HG03097 (cell line): ENCODE measurements at regions not wholly inside any gene's neighbourhood (a gene's known extent, or its start where the extent isn't known, plus 50 kb on each side); places are given as distances from the start of the nearest gene placed in this dataset.
"Not testable (repeated sequence)": the region's sequence is repeated elsewhere in the genome, so short reads cannot be mapped to it uniquely, and the experiment has no call there.

Source experiments
- ATAC-seq: cut with Tn5 transposase; IDR thresholded peaks from one replicate; pipeline ENCODE4 v1.9.1; 2021; ENCODE audit not compliant: unreplicated experiment, low FRiP score

GRCh38 chr11:96878299-96879051, 488.7 kb downstream of the JRKL start:
- ATAC-seq, result no peak

- not testable (repeated sequence) for ATAC-seq
These were observed 492.8 kb downstream of the JRKL start for GRCh38 chr11:96882622-96883021.

GRCh38 chr11:96885405-96885804, 495.6 kb downstream of the JRKL start:
- ATAC-seq, result no peak

DNA sequence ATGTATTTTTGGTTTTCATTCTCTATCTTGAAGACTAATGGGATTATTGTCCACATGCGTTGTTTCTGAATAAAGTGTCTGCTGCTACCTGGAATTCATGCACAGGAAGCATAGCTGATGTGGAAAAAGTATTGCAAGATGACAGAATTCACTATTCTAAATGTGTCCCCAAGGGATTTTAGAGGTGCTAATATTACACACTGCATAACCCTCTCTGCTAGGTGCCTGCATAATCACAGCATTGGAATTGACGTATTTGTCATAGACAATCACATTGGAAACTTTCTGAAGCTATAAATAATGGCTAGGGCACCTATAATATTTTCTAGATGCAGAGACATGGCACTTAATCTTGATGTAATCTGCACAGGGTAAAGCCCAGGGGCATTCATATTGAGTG, 496.1 kb downstream of the JRKL start:
- ATAC-seq, result no peak

DNA sequence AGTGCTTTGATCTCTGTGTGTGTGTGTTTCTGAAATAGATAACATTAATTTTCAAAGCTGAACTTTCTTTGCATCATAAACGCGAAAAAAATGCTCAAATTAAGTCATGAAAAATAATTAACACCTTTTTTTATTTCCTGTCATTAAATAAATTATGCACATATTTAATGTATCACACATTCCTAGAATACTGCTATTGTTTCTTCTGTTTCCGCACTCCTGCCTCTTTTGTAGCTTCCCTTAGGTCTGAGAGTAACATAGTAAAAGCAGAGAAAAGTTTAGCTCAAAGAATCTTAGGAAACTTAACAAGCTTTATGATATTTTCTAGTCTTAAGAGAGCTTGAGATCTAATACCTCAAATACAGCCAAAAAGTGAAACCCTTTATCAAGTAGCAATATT, 504.2 kb downstream of the JRKL start:
- ATAC-seq, result no peak

- no peak for ATAC-seq
These were observed 504.8 kb downstream of the JRKL start for GRCh38 chr11:96894587-96894986.

- no peak for ATAC-seq
These were observed 510.2 kb downstream of the JRKL start for GRCh38 chr11:96899971-96900370.

- no peak for ATAC-seq
These were observed 515.3 kb downstream of the JRKL start for GRCh38 chr11:96905143-96905542.

DNA sequence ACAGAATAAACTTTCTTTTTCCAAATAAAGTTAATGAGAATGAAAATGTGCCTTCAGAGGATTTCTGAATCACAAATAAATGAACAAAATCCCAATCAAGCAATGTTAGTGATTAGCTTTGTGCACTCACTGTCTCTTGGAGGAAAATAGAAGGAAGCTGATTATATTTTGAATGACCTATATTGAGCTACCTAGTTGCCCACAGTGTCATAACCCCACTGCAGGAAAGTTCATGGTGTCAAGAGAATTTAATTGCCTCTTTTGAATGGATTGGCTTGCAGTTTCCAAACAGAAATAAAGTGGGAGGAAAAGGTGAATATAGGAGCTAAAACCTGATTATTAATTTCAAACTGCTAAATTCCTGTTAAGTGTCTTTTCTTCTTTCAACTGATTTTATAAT, 515.9 kb downstream of the JRKL start:
- no peak for ATAC-seq

DNA sequence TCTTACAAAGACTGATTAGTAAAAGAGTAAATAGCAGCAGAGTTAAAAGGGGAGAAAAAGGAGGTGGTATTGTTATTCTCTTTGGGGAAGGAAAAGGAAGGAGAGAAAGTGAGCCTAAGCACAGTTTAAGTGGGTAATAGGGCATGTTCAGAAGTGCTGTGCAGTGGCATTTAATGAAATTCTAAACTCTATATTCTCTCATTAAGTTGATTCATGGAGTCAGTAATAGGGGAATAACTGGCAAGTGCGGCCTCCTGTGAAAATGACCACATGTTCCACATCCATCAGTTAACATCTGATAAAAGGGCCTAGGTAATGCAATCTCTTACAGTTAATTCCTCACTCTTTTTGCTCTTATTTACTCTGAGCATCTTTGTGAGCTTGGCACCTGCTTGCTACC, 516.7 kb downstream of the JRKL start:
- no peak for ATAC-seq

GRCh38 chr11:96925862-96926261, 536.0 kb downstream of the JRKL start:
- ATAC-seq, result no peak

GRCh38 chr11:96940227-96940626, 550.4 kb downstream of the JRKL start:
- no peak for ATAC-seq

DNA sequence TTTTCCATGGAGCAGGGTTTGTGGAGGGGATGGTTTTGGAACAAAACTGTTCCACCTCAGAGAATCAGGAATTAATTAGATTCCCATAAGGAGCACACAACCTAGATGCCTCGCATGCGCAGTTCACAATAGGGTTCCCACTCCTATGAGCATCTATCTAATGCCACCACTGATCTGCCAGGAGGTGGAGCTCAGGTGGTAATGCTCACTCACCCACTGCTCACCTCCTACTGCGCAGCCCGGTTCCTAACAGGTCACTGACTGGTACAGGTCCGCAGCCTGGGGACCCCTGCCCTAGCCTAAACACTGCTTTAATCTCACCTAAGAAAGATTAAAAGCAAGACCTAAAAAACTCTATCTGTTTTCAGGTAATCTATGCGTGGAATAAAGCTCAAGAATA, 553.0 kb downstream of the JRKL start:
- ATAC-seq, result no peak

GRCh38 chr11:96943970-96944369, 554.2 kb downstream of the JRKL start:
- no peak for ATAC-seq

GRCh38 chr11:96948066-96948465, 558.3 kb downstream of the JRKL start:
- ATAC-seq, result no peak

DNA sequence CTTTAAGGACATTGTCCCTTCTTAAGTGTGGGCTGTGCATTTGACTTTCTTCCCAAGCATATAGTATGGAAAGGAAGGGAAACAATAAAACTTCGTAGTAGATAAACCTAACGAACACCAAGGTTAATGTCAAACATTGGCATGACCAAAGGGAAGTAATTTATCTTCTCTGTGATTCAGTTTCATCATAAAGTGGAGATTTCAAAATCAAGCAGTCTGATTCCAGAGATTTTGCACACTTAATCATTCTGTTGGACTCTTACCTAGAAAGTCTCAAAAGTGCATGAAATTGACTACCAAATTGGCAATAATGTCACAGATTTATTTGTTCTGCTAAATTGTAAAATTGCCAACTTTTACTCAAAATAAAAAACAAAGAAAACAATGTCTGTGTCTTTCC, 559.7 kb downstream of the JRKL start:
- ATAC-seq, result no peak

DNA sequence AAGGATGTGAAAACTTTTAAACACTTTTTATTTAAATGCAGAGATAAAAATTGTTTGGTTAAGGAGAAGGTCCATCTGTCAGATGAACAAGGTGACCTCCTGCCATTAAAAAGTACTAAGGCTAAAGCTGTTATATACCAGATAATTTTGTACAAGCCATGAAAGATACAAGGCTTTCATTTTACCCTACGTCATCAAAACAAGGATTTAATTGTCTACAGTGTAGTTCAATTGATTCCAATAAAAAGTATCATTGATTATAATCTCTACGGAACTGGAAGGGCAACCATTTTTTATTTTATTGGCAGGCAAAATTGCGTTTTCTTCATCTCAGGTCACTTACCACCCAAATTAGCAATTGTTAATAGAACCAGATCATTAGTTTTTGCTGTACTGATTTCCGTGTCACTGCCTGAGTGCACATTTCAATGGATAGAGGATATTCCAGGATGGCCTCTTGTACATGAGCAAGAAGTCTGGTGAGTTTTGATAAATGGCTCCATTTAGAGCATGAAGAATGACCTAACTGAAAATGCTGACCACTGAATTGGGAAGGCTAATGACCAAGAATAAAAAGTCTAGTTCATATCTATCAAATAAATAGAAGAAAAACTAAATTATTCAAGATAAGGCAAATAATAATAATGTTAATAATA, 564.9 kb downstream of the JRKL start:
- no peak for ATAC-seq

- ATAC-seq, result no peak
These were observed 570.7 kb downstream of the JRKL start for GRCh38 chr11:96960476-96960875.

DNA sequence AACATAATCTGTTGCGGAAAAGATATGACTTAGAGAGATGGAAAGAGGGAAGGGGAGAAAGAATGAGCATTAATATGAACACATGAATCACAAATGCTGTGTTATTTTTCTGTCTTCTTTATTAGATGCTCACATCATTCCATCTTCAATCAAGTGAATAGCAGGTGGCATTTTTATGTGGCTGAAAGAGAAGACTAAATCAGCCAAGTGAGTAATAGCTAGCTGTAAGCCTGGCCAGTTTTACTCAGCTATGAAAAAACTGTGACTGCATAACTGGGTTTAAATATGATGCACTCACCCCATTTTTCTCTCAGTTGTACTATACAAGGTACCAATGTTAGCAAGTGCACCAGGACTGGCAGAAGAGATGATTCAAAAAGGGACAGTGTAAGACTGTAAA, 571.1 kb downstream of the JRKL start:
- no peak for ATAC-seq

DNA sequence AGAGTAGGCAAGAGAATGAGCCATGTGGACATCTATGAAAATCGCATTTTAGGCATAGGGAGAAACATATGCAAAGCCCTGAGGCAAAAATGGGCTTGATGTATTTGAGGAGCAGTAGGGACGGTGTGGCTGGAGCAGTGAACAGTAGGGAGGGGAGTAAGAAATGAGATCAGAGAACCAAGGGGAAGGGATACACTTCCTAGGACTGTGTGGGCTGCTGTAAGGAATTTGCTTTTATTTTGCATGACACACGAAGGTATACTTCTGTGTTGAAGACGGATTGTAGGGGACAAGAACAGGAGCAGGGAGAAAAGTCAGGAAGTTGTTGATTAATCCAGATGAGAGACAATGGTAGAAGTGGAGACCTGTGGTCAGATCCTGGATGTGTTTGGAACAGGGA, 572.1 kb downstream of the JRKL start:
- ATAC-seq, result no peak

GRCh38 chr11:96963375-96963774, 573.6 kb downstream of the JRKL start:
- no peak for ATAC-seq

GRCh38 chr11:96964661-96965060, 574.8 kb downstream of the JRKL start:
- no peak for ATAC-seq
